ENCODE measurements at regions not wholly inside any gene's neighbourhood (a gene's known extent, or its start where the extent isn't known, plus 50 kb on each side); places are given as distances from the start of the nearest gene placed in this dataset.
A peak's percentile ranks its signal among the peaks of the same experiment; 100 is the strongest.

DNA sequence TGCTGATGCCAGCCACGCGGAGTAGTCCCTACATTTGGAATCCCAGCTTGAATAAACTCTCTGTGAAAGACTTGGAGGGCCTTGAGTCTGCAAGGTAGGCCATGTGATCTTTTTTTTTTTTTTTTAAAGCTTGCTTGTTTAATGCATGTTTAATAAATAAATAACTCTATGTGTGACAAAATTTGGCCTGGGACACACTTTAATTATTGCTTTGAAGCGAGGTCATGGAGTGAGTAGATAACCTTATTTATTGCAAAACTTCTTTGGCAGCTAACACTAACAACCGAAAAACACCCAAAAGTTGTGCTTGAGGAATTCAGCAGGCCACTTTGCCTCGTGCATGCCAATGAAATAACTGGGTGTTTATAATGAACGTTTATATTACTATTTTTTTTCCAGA lies 382.2 kb downstream of the FLRT2 start:
- Histone ChIP-seq H2AFZ (replicated peaks) (no peak overlapping the region), H3K4me2 (no peak overlapping the region), H3K9ac (no peak overlapping the region), H3K79me2 (ENCODE audit: low read depth) (no peaks in the 10 kb centered on the region), H3K4me1 (peaks cover 5% of the 10 kb centered on the region), H3K36me3 (no peaks in the 10 kb centered on the region), H3F3A (ENCODE audit: low read depth) (no peaks in the 10 kb centered on the region), H3K27ac (no peak overlapping the region), H3K27me3 (no peaks in the 10 kb centered on the region), H3K4me3 (no peak overlapping the region), H4K20me1 (ENCODE audit: low read depth) (no peaks in the 10 kb centered on the region), H3K9me3 (ENCODE audit: low read depth) (no peaks in the 10 kb centered on the region)
- no peak overlapping the region for H3K4me3 Mint-ChIP-seq
- no peak for TF ChIP-seq EZH2 (IDR thresholded peaks at IDR 0.05)
- no peak for TF ChIP-seq EZH2phosphoT487 (IDR thresholded peaks at IDR 0.05)
- TF ChIP-seq, protein P1, sequence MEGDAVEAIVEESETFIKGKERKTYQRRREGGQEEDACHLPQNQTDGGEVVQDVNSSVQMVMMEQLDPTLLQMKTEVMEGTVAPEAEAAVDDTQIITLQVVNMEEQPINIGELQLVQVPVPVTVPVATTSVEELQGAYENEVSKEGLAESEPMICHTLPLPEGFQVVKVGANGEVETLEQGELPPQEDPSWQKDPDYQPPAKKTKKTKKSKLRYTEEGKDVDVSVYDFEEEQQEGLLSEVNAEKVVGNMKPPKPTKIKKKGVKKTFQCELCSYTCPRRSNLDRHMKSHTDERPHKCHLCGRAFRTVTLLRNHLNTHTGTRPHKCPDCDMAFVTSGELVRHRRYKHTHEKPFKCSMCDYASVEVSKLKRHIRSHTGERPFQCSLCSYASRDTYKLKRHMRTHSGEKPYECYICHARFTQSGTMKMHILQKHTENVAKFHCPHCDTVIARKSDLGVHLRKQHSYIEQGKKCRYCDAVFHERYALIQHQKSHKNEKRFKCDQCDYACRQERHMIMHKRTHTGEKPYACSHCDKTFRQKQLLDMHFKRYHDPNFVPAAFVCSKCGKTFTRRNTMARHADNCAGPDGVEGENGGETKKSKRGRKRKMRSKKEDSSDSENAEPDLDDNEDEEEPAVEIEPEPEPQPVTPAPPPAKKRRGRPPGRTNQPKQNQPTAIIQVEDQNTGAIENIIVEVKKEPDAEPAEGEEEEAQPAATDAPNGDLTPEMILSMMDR (IDR thresholded peaks at IDR 0.05): no peak
- no peaks in the 10 kb centered on the region for H3K36me3 Mint-ChIP-seq
- H3K27ac Mint-ChIP-seq: no peak overlapping the region
- no peaks in the 10 kb centered on the region for H3K4me1 Mint-ChIP-seq
- no peak for DNase-seq (ENCODE audit: low spot score)
- H3K27me3 Mint-ChIP-seq (ENCODE audit: insufficient read depth, low read depth): no peaks in the 10 kb centered on the region
- peaks cover 6% of the 10 kb centered on the region for H3K9me3 Mint-ChIP-seq

DNA sequence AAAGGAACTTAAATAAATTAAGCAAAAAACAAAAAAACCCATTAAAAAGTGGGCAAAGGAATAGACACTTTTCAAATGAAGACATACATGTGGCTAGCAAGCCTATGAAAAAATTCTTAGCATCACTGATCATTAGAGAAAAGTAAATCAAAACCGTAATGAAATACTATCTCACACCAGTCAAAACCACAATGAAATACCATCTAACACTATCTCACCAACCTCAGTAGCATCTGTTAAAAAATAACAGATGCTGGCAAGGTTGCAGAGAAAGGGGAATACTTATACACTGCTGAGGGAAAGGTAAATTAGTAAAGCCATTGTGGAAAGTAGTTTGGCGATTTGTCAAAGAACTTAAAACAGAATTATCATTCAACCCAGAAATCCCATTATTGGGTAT lies 381.1 kb downstream of the FLRT2 start:
- no peak for DNase-seq (ENCODE audit: low spot score)
- no peaks in the 10 kb centered on the region for H3K4me1 Mint-ChIP-seq
- no peak overlapping the region for H3K4me2 ChIP-seq

GRCh38 chr14:85909581-85909980 lies 379.6 kb downstream of the FLRT2 start:
- Histone ChIP-seq H3K27ac (no peak overlapping the region), H3F3A (ENCODE audit: low read depth) (no peaks in the 10 kb centered on the region), H3K36me3 (no peaks in the 10 kb centered on the region), H3K79me2 (ENCODE audit: low read depth) (no peaks in the 10 kb centered on the region), H3K9me3 (ENCODE audit: low read depth) (no peaks in the 10 kb centered on the region), H3K27me3 (no peaks in the 10 kb centered on the region), H3K4me3 (no peak overlapping the region), H3K4me1 (peaks cover 6% of the 10 kb centered on the region), H3K4me2 (no peak overlapping the region), H2AFZ (replicated peaks) (no peak overlapping the region), H3K9ac (no peak overlapping the region), H4K20me1 (ENCODE audit: low read depth) (no peaks in the 10 kb centered on the region)
- Mint-ChIP-seq H3K36me3 (no peaks in the 10 kb centered on the region), H3K27me3 (ENCODE audit: insufficient read depth, low read depth) (no peaks in the 10 kb centered on the region), H3K9me3 (peaks cover 2% of the 10 kb centered on the region), H3K4me1 (no peaks in the 10 kb centered on the region), H3K4me3 (no peak overlapping the region), H3K27ac (no peak overlapping the region)
- TF ChIP-seq, protein P1 (IDR thresholded peaks at IDR 0.05): no peak
- TF ChIP-seq EZH2phosphoT487 (IDR thresholded peaks at IDR 0.05) (no peak), EZH2 (IDR thresholded peaks at IDR 0.05) (no peak)
- no peak for DNase-seq (ENCODE audit: low spot score)

More for the DNA sequence above, 381.1 kb downstream of the FLRT2 start:
- H3K79me2 ChIP-seq (ENCODE audit: low read depth): no peaks in the 10 kb centered on the region
- H3K36me3 ChIP-seq: no peaks in the 10 kb centered on the region
- Mint-ChIP-seq H3K36me3 (no peaks in the 10 kb centered on the region), H3K4me3 (no peak overlapping the region), H3K27me3 (ENCODE audit: insufficient read depth, low read depth) (no peaks in the 10 kb centered on the region), H3K9me3 (peaks cover 6% of the 10 kb centered on the region), H3K27ac (no peak overlapping the region)
- no peak overlapping the region for H3K4me3 ChIP-seq
- H3F3A ChIP-seq (ENCODE audit: low read depth): no peaks in the 10 kb centered on the region
- peaks cover 6% of the 10 kb centered on the region for H3K4me1 ChIP-seq
- H2AFZ ChIP-seq (replicated peaks): no peak overlapping the region
- no peak for TF ChIP-seq EZH2 (IDR thresholded peaks at IDR 0.05)
- no peaks in the 10 kb centered on the region for H3K27me3 ChIP-seq
- H3K9me3 ChIP-seq (ENCODE audit: low read depth): no peaks in the 10 kb centered on the region
- H3K9ac ChIP-seq: no peak overlapping the region
- H3K27ac ChIP-seq: no peak overlapping the region
- no peaks in the 10 kb centered on the region for H4K20me1 ChIP-seq (ENCODE audit: low read depth)

DNA sequence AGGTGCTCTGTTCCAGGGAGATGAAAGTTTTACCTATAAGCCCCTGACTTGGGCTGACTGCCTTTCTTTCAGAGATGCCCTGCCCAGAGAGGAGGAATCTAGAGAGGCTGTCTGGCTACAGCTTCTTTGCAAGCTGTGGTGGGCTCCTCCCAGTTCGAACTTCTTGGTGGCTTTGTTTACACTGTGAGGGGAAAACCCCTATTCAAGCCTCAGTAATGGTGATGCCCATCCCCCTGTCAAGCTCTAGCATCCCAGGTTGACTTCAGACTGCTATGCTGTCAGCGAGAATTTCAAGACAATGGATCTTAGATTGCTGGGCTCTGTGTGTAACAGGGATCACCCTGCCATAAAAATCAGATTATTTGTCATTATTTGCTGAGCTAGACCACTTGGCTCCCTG lies 377.6 kb downstream of the FLRT2 start:
- no peak overlapping the region for H3K27ac ChIP-seq
- no peaks in the 10 kb centered on the region for H3K36me3 ChIP-seq
- no peaks in the 10 kb centered on the region for H4K20me1 ChIP-seq (ENCODE audit: low read depth)
- H3K27me3 ChIP-seq: no peaks in the 10 kb centered on the region
- peaks cover 7% of the 10 kb centered on the region for H3K9me3 Mint-ChIP-seq
- peak overlapping the region; percentile 6 for H3K4me2 ChIP-seq
- no peaks in the 10 kb centered on the region for H3K9me3 ChIP-seq (ENCODE audit: low read depth)
- no peaks in the 10 kb centered on the region for H3K4me1 Mint-ChIP-seq
- H3K27me3 Mint-ChIP-seq (ENCODE audit: insufficient read depth, low read depth): no peaks in the 10 kb centered on the region
- peak; percentile 40 for DNase-seq (ENCODE audit: low spot score)
- no peaks in the 10 kb centered on the region for H3K36me3 Mint-ChIP-seq
- no peaks in the 10 kb centered on the region for H3F3A ChIP-seq (ENCODE audit: low read depth)
- peaks cover 6% of the 10 kb centered on the region for H3K4me1 ChIP-seq
- no peaks in the 10 kb centered on the region for H3K79me2 ChIP-seq (ENCODE audit: low read depth)
- H3K27ac Mint-ChIP-seq: no peak overlapping the region
- no peak overlapping the region for H3K4me3 ChIP-seq
- TF ChIP-seq, protein P1 (IDR thresholded peaks at IDR 0.05): no peak
- no peak for TF ChIP-seq EZH2phosphoT487 (IDR thresholded peaks at IDR 0.05)
- no peak for TF ChIP-seq EZH2 (IDR thresholded peaks at IDR 0.05)
- H3K9ac ChIP-seq: no peak overlapping the region
- peak overlapping the region; percentile 79 for H2AFZ ChIP-seq (replicated peaks)
- H3K4me3 Mint-ChIP-seq: no peak overlapping the region

All from neural progenitor cell (in vitro differentiated cells).